ENCODE measurements at regions not wholly inside any gene's neighbourhood (a gene's known extent, or its start where the extent isn't known, plus 50 kb on each side); places are given as distances from the start of the nearest gene placed in this dataset.

DNA sequence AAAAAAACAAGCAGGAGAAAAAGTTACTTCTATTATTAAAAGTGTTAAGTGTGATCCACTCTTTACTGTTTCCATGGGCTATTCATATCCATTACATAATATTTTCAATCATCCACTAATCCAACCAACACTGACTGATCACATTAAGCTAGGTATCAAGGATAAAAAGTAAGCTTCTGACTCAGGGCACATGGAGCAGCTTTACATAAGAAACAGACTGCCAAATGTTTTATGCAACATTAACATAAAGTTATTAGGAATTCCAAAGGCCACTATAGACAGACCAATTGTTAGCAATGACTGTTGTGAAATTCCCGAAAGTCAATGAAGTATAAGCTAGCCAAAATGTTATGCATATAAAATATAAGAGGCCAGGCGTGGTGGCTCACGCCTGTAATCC lies 277.6 kb downstream of the ZEB2 start:
- Histone ChIP-seq H3K9me3 (no peaks in the 10 kb centered on the region), H3K27me3 (no peaks in the 10 kb centered on the region), H3K4me1 (peaks cover 0 to 14% (median 11%) of the 10 kb centered on the region in 4 donors), H3K4me3 (no peak overlapping the region), H3K36me3 (no peaks in the 10 kb centered on the region), H3K27ac (no peak overlapping the region)
- 93 to 98% methylated on average over 3 of the region's 3 CpGs for WGBS, 2 donors
- TF ChIP-seq POLR2AphosphoS5 (IDR thresholded peaks at IDR 0.05) = no peak
- TF ChIP-seq EP300 (IDR thresholded peaks at IDR 0.05) = no peak
- TF ChIP-seq, protein P1, sequence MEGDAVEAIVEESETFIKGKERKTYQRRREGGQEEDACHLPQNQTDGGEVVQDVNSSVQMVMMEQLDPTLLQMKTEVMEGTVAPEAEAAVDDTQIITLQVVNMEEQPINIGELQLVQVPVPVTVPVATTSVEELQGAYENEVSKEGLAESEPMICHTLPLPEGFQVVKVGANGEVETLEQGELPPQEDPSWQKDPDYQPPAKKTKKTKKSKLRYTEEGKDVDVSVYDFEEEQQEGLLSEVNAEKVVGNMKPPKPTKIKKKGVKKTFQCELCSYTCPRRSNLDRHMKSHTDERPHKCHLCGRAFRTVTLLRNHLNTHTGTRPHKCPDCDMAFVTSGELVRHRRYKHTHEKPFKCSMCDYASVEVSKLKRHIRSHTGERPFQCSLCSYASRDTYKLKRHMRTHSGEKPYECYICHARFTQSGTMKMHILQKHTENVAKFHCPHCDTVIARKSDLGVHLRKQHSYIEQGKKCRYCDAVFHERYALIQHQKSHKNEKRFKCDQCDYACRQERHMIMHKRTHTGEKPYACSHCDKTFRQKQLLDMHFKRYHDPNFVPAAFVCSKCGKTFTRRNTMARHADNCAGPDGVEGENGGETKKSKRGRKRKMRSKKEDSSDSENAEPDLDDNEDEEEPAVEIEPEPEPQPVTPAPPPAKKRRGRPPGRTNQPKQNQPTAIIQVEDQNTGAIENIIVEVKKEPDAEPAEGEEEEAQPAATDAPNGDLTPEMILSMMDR (IDR thresholded peaks at IDR 0.05) = no peak
- no peak for TF ChIP-seq POLR2A (IDR thresholded peaks at IDR 0.05)
- ATAC-seq (ENCODE audit: low FRiP score in 2 of 2) = no peak
- DNase-seq = no peak

DNA sequence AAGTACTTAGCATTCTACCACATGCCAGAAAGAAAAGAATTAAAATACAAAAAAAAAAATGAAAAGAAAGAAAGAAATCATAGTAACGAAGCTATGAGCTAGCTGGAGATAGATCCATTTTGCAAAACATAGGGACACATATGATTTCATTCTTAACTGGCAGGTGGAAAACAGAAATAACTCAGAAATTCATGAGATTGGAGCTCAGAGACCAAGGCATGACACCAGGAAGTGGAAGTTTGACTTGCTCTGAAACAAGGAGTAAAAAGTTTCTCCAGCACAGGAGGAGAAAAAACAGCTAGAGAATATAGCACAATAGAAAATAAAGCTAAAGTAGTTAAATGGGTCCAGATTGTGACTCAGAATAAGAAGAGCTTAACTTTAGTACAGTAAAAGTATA lies 278.1 kb downstream of the ZEB2 start:
- Histone ChIP-seq H3K27ac (no peak overlapping the region), H3K9me3 (no peaks in the 10 kb centered on the region), H3K36me3 (no peaks in the 10 kb centered on the region), H3K4me3 (no peak overlapping the region), H3K27me3 (no peaks in the 10 kb centered on the region), H3K4me1 (peaks cover 0 to 14% (median 11%) of the 10 kb centered on the region in 4 donors)
- DNase-seq (no peak), ATAC-seq (ENCODE audit: low FRiP score in 2 of 2) (no peak)
- TF ChIP-seq POLR2AphosphoS5 (IDR thresholded peaks at IDR 0.05) = no peak
- TF ChIP-seq POLR2A (IDR thresholded peaks at IDR 0.05) = no peak
- TF ChIP-seq, protein P1 (IDR thresholded peaks at IDR 0.05) = no peak
- WGBS, 2 donors = 78 to 96% methylated on average over 1 of the region's 1 CpG

DNA sequence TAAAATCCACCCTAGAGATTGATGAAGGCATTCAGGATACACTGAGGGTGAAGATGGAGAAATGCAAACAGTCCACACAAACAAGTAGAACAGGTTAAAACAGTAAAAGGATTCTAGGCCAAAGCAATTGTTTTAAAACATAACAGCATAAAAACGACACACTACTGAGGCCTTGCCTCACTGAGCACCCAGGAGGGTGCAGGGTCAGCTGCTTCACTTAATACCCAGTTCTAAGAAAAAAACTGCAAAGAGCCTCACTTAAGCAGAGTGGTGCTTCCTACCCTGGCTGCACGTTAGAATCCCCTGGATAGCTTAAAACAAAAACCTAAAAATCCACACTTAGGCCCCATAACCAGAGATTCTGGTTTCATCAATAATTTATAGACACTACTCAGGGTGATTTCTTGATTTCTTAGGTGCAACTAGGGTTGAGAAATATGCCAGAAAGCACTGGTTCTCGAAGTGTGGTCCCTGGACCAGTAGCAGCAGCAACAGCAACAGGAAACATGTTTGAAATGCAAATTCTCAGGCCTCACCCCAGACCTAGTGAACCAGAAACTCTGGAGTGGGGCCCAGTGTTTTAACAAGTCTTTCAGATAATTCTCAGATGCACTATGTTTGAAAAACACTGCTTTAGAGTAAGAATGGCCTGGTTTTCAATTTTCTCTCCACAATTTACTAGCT lies 279.1 kb downstream of the ZEB2 start:
- Histone ChIP-seq H3K27me3 (no peaks in the 10 kb centered on the region), H3K27ac (no peak overlapping the region), H3K4me1 (peaks cover 0 to 14% (median 11%) of the 10 kb centered on the region in 4 donors), H3K9me3 (no peaks in the 10 kb centered on the region), H3K36me3 (no peaks in the 10 kb centered on the region), H3K4me3 (no peak overlapping the region)
- DNase-seq (no peak), ATAC-seq (ENCODE audit: low FRiP score in 2 of 2) (no peak)
- TF ChIP-seq POLR2A (IDR thresholded peaks at IDR 0.05) (no peak), POLR2AphosphoS5 (IDR thresholded peaks at IDR 0.05) (no peak), EP300 (IDR thresholded peaks at IDR 0.05) (no peak)
- TF ChIP-seq, protein P1 (IDR thresholded peaks at IDR 0.05) = no peak
- 51 to 63% methylated on average over 3 of the region's 3 CpGs for WGBS, 2 donors

DNA sequence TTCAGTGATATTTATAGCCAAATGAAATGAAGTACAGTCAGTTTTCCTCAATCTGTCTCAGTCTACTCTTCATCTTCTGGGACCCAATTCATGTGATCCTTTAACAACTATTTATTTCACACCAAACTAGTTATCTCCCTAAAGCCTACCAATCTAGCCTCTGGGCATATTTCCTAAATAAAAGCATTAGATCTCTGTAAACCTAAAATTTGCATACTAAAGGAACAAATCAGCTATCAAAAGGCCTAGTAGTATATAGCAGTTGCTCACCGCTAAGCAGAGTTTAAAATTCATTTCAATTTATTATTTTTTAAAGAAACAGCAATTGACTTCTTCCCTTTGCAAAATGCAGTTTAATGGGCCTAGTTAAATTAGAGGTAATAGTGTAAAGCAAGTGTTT lies 280.2 kb downstream of the ZEB2 start:
- H3K27ac ChIP-seq = no peak overlapping the region
- 95% methylated on average over 1 of the region's 1 CpG for WGBS, 2 donors
- TF ChIP-seq POLR2A (IDR thresholded peaks at IDR 0.05) = no peak
- TF ChIP-seq POLR2AphosphoS5 (IDR thresholded peaks at IDR 0.05) = no peak
- no peak for TF ChIP-seq EP300 (IDR thresholded peaks at IDR 0.05)
- TF ChIP-seq, protein P1 (IDR thresholded peaks at IDR 0.05) = no peak
- no peak overlapping the region for H3K4me3 ChIP-seq
- no peaks in the 10 kb centered on the region for H3K9me3 ChIP-seq
- ATAC-seq (ENCODE audit: low FRiP score in 2 of 2) (no peak), DNase-seq (no peak)
- H3K36me3 ChIP-seq = no peaks in the 10 kb centered on the region
- H3K4me1 ChIP-seq = peaks cover 0 to 14% (median 11%) of the 10 kb centered on the region in 4 donors
- H3K27me3 ChIP-seq = no peaks in the 10 kb centered on the region

DNA sequence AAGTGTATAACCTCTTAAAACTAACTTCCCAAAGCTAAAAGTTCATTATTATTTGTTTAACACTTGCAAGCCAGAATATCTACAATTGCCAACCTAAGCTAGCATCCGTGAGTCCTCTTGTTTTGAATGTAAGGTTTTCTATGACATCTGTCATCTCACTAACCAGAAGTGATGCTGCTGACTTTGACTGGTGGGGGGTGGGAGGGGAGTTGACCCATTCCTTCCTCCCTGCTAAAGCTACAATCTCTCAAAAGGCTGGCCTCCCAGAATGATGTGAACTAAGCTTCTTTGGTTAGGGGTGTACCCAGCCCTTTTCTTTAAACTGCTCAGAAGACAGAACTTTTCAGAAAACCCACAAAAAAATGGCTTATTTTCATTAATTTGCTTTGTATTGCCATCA lies 280.6 kb downstream of the ZEB2 start:
- Histone ChIP-seq H3K36me3 (no peaks in the 10 kb centered on the region), H3K27me3 (no peaks in the 10 kb centered on the region), H3K4me3 (no peak overlapping the region), H3K27ac (no peak overlapping the region), H3K9me3 (no peaks in the 10 kb centered on the region), H3K4me1 (peaks cover 0 to 14% (median 11%) of the 10 kb centered on the region in 4 donors)
- DNase-seq (no peak), ATAC-seq (ENCODE audit: low FRiP score in 2 of 2) (no peak)
- TF ChIP-seq POLR2A (IDR thresholded peaks at IDR 0.05) (no peak), POLR2AphosphoS5 (IDR thresholded peaks at IDR 0.05) (no peak), EP300 (IDR thresholded peaks at IDR 0.05) (no peak)
- TF ChIP-seq, protein P1 (IDR thresholded peaks at IDR 0.05) = no peak
- 82 to 89% methylated on average over 1 of the region's 1 CpG for WGBS, 2 donors

Measured in upper lobe of left lung (tissue), 6 donors.